ENCODE measurements at regions not wholly inside any gene's neighbourhood (a gene's known extent, or its start where the extent isn't known, plus 50 kb on each side); places are given as distances from the start of the nearest gene placed in this dataset.
"Not testable (repeated sequence)": the region's sequence is repeated elsewhere in the genome, so short reads cannot be mapped to it uniquely, and the experiment has no call there.

DNA sequence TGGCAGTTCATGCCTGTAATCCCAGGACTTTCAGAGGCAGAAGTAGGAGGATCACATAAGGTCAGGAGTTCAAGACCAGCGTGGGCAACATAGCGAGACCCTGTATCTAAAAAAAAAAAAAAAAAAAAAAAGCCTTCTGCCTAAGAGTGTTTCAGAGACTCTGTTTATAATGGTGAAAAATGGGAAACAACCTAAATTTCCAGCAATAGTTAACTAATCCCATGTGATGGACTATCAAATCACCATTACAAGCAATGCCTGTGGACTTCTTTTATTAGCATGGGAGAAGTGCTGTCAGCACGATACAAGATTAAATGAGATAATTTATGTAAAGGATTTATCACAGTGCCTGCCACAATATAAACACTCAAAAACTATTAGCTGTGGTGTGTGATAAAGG lies 67.5 kb upstream of the CUX1 start:
- in situ Hi-C loops (cut with HindIII; ENCODE audit: low sequenced_read_pairs) = no loop called here
- no peak for DNase-seq (ENCODE audit: low read depth, low spot score)
- TF ChIP-seq, protein P1, sequence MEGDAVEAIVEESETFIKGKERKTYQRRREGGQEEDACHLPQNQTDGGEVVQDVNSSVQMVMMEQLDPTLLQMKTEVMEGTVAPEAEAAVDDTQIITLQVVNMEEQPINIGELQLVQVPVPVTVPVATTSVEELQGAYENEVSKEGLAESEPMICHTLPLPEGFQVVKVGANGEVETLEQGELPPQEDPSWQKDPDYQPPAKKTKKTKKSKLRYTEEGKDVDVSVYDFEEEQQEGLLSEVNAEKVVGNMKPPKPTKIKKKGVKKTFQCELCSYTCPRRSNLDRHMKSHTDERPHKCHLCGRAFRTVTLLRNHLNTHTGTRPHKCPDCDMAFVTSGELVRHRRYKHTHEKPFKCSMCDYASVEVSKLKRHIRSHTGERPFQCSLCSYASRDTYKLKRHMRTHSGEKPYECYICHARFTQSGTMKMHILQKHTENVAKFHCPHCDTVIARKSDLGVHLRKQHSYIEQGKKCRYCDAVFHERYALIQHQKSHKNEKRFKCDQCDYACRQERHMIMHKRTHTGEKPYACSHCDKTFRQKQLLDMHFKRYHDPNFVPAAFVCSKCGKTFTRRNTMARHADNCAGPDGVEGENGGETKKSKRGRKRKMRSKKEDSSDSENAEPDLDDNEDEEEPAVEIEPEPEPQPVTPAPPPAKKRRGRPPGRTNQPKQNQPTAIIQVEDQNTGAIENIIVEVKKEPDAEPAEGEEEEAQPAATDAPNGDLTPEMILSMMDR (IDR thresholded peaks at IDR 0.05; ENCODE audit: low read depth, low read length) = no peak
- H3K4me3 ChIP-seq (ENCODE audit: low read depth, low read length) = no peak overlapping the region

DNA sequence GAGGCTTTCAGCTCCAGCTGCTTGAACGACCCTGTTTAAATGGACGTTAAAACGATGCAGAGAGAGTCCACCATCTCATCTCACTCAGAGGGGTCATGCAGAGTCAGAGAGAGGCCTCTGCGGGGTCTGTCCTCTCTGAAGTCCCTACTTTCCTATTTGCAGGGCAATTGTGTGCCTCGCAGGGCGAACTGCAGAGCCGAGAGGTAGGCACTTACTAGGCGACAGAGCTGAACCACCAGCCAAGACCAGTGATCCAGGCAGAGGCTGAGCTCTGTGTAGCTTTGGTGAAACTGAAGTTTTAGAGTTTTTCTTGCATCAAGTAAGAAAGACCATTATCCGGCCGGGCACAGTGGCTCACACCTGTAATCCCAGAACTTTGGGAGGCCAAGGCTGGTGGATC lies 64.1 kb upstream of the CUX1 start:
- in situ Hi-C loops (cut with HindIII; ENCODE audit: low sequenced_read_pairs) = no loop called here
- H3K4me3 ChIP-seq (ENCODE audit: low read depth, low read length) = no peak overlapping the region
- TF ChIP-seq, protein P1 (IDR thresholded peaks at IDR 0.05; ENCODE audit: low read depth, low read length) = no peak
- DNase-seq (ENCODE audit: low read depth, low spot score) = no peak

DNA sequence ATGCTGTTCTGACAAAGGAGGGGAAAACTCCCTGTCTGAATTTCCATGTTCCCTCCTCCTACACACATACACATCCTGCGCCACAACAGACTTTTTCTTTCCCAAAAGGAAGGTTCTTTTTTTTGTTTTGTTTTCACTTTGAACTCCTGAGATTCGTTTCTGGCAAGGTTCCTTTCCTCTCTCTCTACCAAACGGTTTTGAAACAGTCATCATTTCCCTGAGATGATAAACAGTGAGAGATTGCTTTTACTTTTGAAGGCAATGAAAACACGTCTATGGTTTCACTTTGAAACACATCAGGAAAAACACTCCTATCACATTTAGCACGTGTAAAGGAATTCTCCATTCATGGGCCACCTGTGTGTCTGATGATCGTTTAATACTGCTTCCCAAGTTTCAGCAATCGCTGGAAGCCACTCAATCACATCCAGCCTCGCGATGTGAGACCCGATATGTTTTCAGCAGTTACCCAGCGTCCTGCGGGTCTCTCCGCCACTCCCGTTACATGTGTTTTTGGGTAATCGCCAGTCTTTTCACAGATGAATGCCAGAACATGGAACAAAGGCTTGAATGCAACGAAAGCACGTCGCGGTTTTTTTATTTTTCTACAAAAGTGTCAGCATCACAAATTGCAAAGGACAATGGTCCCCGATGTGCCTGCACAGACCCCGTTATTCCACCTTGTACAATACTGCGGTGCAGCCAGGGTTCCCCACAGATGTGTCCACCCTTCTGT lies 62.8 kb upstream of the CUX1 start:
- peak overlapping the region; percentile 43 for H3K4me3 ChIP-seq (ENCODE audit: low read depth, low read length)
- TF ChIP-seq, protein P1 (IDR thresholded peaks at IDR 0.05; ENCODE audit: low read depth, low read length) = no peak
- peak; percentile 52 for DNase-seq (ENCODE audit: low read depth, low spot score)
- in situ Hi-C loops (cut with HindIII; ENCODE audit: low sequenced_read_pairs) = no loop called here

DNA sequence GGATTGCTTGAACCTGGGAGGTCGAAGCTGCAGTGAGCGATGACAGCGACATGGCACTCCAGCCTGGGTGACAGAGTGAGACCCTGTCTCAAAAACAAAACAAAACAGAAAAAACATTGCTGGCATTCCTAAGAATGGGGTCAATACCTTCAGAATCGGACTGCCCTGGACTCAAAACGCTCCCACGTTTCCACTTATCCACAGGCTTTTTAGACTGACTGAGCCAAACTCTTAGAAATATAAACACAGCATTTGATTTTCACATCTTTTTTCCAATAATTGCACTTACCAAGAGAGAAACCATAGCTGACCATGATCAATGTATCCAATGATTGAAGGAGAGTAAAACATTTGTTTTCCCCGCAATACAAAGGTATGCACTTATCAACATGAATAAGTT lies 59.5 kb upstream of the CUX1 start:
- no peak overlapping the region for H3K4me3 ChIP-seq (ENCODE audit: low read depth, low read length)
- in situ Hi-C loops (cut with HindIII; ENCODE audit: low sequenced_read_pairs) = no loop called here
- DNase-seq (ENCODE audit: low read depth, low spot score) = no peak
- TF ChIP-seq, protein P1 (IDR thresholded peaks at IDR 0.05; ENCODE audit: low read depth, low read length) = no peak

DNA sequence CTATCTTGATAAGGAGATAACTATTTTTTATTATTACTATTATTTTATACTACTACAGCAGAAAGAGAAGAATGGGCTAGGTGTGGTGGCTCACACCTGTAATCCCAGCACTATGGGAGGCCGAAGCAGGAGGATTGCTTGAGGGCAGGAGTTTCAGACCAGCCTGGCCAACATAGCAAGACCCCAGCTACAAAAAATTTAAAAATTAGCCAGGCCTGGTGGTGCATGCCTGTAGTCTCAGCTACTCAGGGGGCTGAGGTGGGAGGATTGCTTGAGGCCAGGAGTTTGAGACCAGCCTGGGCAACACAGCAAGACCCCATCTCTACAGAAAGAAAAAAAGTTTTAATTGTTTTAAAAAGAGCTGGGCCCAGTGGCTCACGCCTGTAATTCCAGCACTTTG lies 58.9 kb upstream of the CUX1 start:
- in situ Hi-C loops (cut with HindIII; ENCODE audit: low sequenced_read_pairs); H3K4me3 ChIP-seq (ENCODE audit: low read depth, low read length); DNase-seq (ENCODE audit: low read depth, low spot score): not testable (repeated sequence)

DNA sequence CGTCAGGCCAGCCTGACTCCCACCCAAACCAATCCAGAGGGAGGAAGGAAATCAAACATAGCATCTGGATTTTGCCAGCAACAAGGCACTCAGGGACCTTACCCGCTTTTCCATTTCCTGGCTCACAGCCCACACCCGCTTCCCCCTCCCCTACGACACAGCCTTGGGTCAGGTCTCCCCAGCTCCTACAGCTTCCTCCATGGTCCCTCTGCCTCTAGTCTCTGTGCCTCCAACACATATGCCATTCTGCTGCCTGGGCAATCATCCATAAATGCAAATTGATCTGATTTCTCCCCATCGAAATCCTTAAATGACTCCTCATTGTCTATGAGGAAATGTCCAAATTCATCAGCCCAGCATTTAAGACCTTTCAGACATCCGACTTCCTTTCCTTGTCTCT lies 53.2 kb upstream of the CUX1 start:
- H3K4me3 ChIP-seq (ENCODE audit: low read depth, low read length) = no peak overlapping the region
- in situ Hi-C loops (cut with HindIII; ENCODE audit: low sequenced_read_pairs) = no loop called here
- no peak for DNase-seq (ENCODE audit: low read depth, low spot score)
- TF ChIP-seq, protein P1 (IDR thresholded peaks at IDR 0.05; ENCODE audit: low read depth, low read length) = no peak

DNA sequence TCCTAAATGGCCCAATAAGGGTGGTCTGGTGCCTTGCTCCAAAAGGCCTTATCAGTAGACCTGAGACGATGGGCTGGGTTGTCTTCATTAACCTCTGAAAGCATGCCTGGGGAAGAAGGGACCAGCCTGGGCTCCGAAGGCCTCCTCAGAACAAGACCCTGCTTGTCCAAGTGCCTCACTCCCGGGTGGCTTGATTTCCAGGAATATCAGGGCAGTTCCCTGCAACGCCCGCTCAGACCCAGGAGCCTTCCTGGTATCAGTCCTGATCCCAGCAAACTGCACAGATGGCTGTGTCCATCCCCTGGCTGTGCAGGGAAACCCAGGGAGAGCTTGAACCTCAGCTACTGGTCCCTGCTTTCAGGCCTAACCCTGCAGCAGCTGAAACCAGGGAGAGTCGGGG lies 49.9 kb upstream of the CUX1 start:
- TF ChIP-seq, protein P1 (IDR thresholded peaks at IDR 0.05; ENCODE audit: low read depth, low read length) = no peak
- in situ Hi-C loops (cut with HindIII; ENCODE audit: low sequenced_read_pairs) = no loop called here

More for the DNA sequence above, 49.9 kb upstream of the CUX1 start:
- no peak for DNase-seq (ENCODE audit: low read depth, low spot score)
- H3K4me3 ChIP-seq (ENCODE audit: low read depth, low read length) = no peak overlapping the region
